ENCODE measurements at regions not wholly inside any gene's neighbourhood (a gene's known extent, or its start where the extent isn't known, plus 50 kb on each side); places are given as distances from the start of the nearest gene placed in this dataset.

DNA sequence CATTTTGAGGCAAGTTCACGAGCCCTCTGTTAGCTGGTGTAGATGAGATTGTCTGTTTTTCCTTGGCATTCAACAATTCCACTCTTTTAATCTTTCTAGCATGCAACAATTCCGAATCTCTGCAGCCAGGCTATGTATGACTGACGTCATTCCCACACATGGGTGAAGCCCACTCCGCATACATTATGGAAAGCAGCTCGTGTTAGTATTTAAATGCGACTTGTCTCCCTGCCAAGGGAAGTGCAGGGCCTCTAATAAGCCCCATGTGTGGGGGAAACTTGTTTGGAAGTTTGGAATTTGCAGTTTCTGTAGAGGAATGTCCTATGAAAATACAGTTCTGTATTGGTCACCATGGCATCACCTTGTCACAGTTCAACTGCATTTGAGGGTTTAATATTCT is 146.0 kb upstream of the FBXL7 start:
- TF ChIP-seq, protein P1, sequence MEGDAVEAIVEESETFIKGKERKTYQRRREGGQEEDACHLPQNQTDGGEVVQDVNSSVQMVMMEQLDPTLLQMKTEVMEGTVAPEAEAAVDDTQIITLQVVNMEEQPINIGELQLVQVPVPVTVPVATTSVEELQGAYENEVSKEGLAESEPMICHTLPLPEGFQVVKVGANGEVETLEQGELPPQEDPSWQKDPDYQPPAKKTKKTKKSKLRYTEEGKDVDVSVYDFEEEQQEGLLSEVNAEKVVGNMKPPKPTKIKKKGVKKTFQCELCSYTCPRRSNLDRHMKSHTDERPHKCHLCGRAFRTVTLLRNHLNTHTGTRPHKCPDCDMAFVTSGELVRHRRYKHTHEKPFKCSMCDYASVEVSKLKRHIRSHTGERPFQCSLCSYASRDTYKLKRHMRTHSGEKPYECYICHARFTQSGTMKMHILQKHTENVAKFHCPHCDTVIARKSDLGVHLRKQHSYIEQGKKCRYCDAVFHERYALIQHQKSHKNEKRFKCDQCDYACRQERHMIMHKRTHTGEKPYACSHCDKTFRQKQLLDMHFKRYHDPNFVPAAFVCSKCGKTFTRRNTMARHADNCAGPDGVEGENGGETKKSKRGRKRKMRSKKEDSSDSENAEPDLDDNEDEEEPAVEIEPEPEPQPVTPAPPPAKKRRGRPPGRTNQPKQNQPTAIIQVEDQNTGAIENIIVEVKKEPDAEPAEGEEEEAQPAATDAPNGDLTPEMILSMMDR (conservative IDR thresholded peaks at IDR 0.05; ENCODE audit: low read depth, low read length), result no peak
- TF ChIP-seq EZH2 (IDR thresholded peaks at IDR 0.05; ENCODE audit: low read length, unreplicated experiment), result no peak

Measured in PC-3 (cell line).